ENCODE measurements at regions not wholly inside any gene's neighbourhood (a gene's known extent, or its start where the extent isn't known, plus 50 kb on each side); places are given as distances from the start of the nearest gene placed in this dataset.

GRCh38 chr4:42817913-42818312, 74.6 kb upstream of the GRXCR1 start:
- no peak for TF ChIP-seq CTCF (conservative IDR thresholded peaks at IDR 0.05; ENCODE audit: low read length)
- TF ChIP-seq EZH2phosphoT487 (IDR thresholded peaks at IDR 0.05; ENCODE audit: borderline replicate concordance), result no peak
